HG03139 (cell line): ENCODE measurements at regions not wholly inside any gene's neighbourhood (a gene's known extent, or its start where the extent isn't known, plus 50 kb on each side); places are given as distances from the start of the nearest gene placed in this dataset.

ENCODE experiments used
- ATAC-seq: cut with Tn5 transposase; IDR thresholded peaks from one replicate; pipeline ENCODE4 v1.9.1; 2021; ENCODE audit not compliant: unreplicated experiment

DNA sequence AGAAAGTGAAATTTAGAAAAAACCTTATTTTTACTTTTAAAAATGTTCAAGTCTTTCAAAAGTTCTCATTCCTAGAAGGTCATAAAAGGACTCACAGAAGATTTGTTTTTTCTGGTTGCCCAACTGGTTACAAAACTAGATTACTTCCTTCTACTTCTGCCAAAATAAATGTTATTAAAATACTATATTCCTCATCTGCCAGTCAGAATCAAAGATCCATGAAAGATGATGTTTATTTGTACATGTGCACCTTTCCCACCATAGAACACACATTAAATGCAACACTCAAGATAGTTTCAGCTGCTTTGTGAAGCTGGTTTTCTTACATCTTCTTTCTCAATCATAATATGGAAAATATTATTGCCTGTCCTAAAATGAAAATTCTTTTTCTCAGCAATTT, 465.4 kb downstream of the ETV1 start:
- ATAC-seq, result no peak

GRCh38 chr7:13532028-13532753, 457.3 kb downstream of the ETV1 start:
- ATAC-seq, result no peak

- no peak for ATAC-seq
These were observed 450.8 kb downstream of the ETV1 start for GRCh38 chr7:13538669-13539068.

DNA sequence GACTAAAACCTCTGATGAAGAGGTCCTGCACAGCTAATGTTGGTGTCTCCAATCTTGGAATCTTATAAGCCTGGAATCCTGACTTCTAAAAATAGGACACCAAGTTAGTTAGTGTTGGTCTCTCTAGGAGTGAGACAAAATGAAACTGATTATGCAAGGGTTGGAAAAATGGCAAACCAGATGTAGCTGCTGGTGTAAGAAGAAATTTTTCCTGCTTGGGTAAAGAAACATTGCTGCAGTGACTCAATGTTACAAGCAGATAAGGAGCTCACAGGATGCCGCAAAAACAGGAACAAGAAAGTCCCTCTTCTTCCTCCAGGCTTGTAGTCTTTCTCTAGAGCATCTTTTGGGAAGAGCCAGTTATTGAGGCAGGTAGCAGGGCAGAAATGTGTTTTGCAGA, 449.0 kb downstream of the ETV1 start:
- ATAC-seq, result no peak

DNA sequence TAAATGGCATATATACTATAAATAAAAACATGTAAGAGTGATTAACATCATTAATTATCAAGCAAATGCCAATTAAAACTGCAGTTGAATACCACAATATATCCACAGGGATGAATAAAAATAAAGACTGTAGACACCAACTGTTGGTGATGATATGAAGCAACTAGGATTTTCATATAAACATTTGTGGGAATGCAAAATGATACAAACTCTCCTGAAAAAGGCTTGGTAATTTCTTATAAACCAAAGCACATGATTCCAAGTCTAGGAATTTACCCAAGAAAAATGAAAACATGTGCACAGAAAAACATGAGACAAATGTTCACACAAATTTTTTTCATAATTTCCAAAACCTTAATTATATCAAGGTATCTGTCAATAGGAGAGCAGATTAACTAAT, 448.1 kb downstream of the ETV1 start:
- no peak for ATAC-seq

DNA sequence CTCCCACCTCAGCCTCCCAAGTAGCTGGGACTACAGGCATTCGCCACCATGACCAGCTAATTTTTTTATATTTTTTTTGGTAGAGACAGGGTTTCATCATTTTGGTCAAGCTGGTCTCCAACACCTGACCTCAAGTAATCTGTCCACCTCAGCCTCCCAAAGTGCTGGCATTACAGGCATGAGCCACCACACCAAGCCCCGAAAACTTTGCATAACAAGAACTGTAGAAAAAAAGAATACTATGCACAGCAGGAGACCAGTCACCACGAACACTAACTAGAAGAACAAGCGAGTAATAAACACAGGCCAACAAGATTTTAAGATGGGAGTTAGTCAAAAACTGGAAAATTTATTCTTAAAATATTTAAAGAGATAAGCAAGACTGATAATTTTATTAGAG, 447.0 kb downstream of the ETV1 start:
- ATAC-seq, result no peak

- no peak for ATAC-seq
These were observed 438.0 kb downstream of the ETV1 start for GRCh38 chr7:13551503-13551902.

DNA sequence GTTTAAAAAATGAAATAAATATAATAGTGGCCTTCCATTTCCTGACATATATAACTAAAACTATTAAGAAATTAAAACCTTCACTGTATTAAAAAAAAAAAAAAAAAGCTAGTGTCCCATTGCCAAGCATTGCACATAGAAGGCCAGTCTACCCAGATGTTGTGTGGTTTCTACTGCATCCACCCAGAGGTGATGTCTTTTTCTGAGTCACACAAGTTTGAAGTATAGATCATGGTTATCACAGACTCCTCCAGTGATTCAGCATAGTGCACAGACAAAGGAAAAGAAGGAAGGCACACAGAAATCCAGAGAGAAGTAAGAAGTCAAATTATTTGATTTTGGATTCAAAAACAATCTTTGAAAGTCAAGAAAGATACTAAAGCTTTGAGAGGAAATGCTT, 429.0 kb downstream of the ETV1 start:
- no peak for ATAC-seq

GRCh38 chr7:13563257-13563656, 426.2 kb downstream of the ETV1 start:
- no peak for ATAC-seq

DNA sequence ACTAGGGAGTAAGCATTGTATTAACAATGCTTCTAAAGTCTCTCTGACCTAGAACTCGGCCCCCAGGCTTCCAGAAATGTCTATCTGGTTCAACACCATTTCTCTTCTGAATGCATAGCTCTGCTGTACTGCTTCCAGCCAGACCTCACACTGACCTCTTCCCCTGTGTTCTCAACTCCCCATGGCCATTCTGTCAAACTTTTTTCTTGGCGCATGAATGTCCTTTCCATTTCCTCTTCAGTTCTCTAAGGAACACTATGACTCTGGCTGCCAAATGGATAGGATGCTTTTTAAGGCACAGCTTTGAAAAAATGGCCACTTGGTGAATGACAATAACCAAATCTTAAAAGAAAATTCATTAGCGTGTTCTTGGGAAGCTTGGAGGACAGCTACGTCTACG, 425.8 kb downstream of the ETV1 start:
- no peak for ATAC-seq

DNA sequence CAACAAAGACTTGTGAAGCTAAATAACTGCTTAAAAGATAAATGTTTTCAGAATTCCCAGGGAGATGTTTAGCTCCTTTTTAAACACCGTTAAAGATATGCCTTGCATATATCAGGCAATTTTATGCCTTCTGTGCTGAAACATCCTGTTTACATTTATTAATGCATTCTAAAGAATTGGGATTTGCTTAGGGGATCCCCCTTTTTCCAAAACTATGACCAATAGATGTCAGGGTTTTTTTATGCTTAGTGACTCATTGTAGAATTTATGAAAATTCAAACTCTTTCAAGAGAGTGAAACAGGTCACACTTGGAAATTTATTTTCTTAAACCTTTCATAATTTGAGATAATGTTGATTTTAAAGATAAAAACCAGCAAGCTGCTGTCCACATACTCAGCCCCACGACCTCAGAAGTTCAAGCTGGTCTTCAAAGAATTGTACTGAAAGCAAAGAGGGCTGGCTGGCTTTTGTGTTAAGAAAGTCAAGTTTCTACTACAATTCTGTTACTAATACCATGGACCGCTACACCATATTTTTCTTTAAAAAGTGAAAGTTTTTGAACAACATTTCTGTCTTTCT, 411.8 kb downstream of the ETV1 start:
- no peak for ATAC-seq

DNA sequence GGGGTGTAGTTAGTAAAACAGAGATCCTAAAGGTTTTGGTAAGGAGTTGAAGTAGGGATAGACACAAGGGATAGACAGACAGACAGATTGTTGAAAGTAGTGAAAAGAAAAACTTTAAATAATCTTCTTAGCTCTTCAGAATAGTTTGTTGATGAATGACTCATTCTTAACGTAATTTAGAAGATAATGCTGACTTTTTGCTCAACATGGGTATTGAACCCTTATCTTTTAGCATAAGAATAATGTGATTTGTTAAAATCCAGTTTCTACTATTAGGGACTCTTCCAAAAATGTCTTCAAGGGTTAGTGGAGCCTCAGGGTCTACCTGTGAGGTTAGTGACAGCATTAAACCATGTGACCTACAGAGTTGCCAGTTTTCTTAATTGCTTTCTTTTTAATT, 411.2 kb downstream of the ETV1 start:
- ATAC-seq, result no peak

DNA sequence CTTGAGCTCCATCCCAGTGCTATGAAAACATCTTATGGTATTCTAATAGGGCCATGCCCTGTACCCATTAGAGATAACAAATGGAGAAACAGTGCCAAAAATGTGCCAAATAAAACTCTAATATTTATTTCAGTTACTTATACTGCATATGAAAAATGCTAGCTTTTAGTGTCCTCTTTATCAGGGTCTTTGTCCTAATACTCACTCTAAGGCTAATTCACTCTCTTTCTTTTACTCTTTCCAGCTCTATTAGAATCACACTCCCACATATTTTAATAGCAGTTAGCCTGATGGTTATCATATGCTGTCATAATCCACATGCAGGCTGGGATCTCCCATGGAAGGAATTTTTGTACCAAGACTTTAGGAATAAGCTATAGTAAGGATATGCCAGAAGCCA, 408.4 kb downstream of the ETV1 start:
- no peak for ATAC-seq

DNA sequence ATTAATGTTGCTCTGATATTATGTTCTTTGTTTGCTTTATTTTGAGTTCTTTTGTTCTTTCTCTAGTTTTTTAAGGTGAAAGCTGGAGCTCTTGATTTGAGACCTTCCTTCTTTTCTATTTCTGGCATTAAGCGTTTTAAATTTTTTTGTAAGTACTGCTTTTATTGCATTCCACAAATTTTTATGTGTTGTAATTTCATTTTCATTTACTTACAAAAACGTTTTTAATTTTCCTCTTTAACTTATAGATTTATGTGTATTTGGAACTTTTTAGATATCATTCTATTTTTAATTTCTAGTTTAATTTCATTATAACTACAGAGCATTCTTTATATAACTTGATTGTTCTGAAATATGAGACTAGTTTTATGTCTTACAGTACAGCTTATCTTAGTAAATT, 395.6 kb downstream of the ETV1 start:
- no peak for ATAC-seq

GRCh38 chr7:13602036-13602435, 387.4 kb downstream of the ETV1 start:
- ATAC-seq, result no peak

DNA sequence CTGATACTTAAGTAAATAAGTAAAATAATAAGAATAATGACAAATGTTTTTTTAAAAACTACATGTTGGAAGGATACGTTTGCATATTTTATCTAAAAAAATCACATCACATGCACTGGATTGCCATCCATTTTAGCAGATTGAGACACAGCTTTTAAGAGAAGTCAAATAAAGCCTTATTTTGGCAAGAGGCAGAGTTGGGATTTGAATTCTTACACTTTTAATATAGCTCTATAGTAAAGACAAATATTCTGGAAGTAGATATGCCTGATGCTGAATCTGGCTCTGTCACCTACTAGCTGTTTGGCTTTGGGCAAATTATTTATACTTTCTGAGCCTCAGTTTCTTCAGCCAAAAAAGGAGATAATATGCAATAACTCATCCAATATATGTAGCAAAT, 386.4 kb downstream of the ETV1 start:
- no peak for ATAC-seq

DNA sequence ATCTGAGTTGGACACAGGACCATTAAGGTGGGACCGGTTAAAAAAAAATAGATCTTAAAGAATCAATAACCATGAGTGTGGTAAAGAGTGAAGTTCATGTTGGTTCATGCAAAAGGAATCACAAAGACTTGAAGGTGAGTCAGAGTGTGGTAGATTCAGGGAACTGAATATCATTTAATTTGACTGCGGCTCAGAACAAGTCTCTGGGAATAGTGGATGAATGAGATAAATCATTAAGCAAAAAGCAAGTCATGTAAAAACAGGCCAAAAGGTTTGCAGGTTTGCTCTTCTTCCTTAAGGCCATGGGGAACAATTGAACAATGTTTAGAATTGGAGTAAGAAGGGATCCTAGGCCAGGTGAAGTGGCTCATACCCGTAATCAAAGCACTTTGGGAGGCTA, 385.8 kb downstream of the ETV1 start:
- ATAC-seq, result no peak

DNA sequence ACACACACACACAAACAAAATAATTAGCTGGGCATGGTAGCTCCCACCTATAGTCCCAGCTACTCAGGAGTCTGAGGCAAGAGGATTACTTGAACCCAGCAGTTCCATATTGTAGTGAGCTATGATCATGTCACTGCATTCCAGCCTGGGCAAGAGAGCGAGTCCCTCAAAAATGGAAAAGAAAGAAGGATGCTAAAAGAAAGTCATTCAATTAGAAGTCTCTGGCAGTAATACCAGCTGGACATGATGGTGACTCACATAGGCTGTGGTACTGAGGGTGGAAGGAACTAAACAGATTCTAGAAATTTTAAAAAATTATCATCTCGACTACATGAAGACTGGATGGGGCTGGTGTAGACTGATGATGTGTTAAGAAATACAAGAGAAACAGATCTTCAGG, 385.3 kb downstream of the ETV1 start:
- ATAC-seq, result no peak

GRCh38 chr7:13610372-13610771, 379.1 kb downstream of the ETV1 start:
- no peak for ATAC-seq

- ATAC-seq, result no peak
These were observed 373.8 kb downstream of the ETV1 start for GRCh38 chr7:13615679-13616078.

GRCh38 chr7:13627455-13627854, 362.0 kb downstream of the ETV1 start:
- no peak for ATAC-seq

- no peak for ATAC-seq
These were observed 361.0 kb downstream of the ETV1 start for GRCh38 chr7:13628239-13629001.
